ENCODE measurements at regions not wholly inside any gene's neighbourhood (a gene's known extent, or its start where the extent isn't known, plus 50 kb on each side); places are given as distances from the start of the nearest gene placed in this dataset.

- POLR2A ChIA-PET: no interaction called here
- no peaks in the 10 kb centered on the region for H3K36me3 ChIP-seq (ENCODE audit: control insufficient read depth in 2 of 2, insufficient read depth in 1 of 2, low read length in 2 of 2)
- no peak overlapping the region for H3K27ac ChIP-seq (ENCODE audit: extremely low read depth, low read depth, low read length)
- TF ChIP-seq HOXC10 (CRISPR knock-in tag; IDR thresholded peaks at IDR 0.05) (no peak), ZNF596 (tag by site-specific recombination; IDR thresholded peaks at IDR 0.05) (peak; percentile 56; the same call in 1 of the 2 replicates), KLF10 (tag by site-specific recombination; IDR thresholded peaks at IDR 0.05) (no peak)
- CTCF ChIA-PET: no interaction called here
- H3K4me1 ChIP-seq (ENCODE audit: control insufficient read depth, insufficient read depth, low read length): no peaks in the 10 kb centered on the region
- no peaks in the 10 kb centered on the region for H3K9me3 ChIP-seq (ENCODE audit: control insufficient read depth, insufficient read depth, low read depth, low read length)
- H3K4me3 ChIP-seq (ENCODE audit: low read depth, low read length): no peak overlapping the region
These were observed 77.2 kb upstream of the FIGN start for GRCh38 chr2:163812926-163813520.

- no peak for TF ChIP-seq BCL11B (tag by site-specific recombination; IDR thresholded peaks at IDR 0.05; ENCODE audit: low read depth)
- TF ChIP-seq ZNF398 (tag by site-specific recombination; IDR thresholded peaks at IDR 0.05): no peak
- no peak for TF ChIP-seq ZNF473 (tag by site-specific recombination; IDR thresholded peaks at IDR 0.05)
- TF ChIP-seq ZNF16 (tag by site-specific recombination; IDR thresholded peaks at IDR 0.05; ENCODE audit: low read depth): no peak
- TF ChIP-seq ZNF354C (tag by site-specific recombination; IDR thresholded peaks at IDR 0.05; ENCODE audit: borderline replicate concordance, low read depth): no peak
- no peak for TF ChIP-seq ZNF26 (tag by site-specific recombination; IDR thresholded peaks at IDR 0.05)
- TF ChIP-seq ZNF37A (tag by site-specific recombination; IDR thresholded peaks at IDR 0.05): no peak
- ChIA-PET CTCF (interaction anchor here (0.6 kb wide), 1 partner anchor 78 kb away, joined by 3 read pairs; no protein-coding TSS in a partner anchor), POLR2A (no interaction called here)
- Histone ChIP-seq H3K27ac (ENCODE audit: extremely low read depth, low read depth, low read length) (no peak overlapping the region), H3K9me3 (ENCODE audit: control insufficient read depth, insufficient read depth, low read depth, low read length) (no peaks in the 10 kb centered on the region), H3K36me3 (ENCODE audit: control insufficient read depth in 2 of 2, insufficient read depth in 1 of 2, low read length in 2 of 2) (no peaks in the 10 kb centered on the region), H3K4me3 (ENCODE audit: low read depth, low read length) (no peak overlapping the region), H3K4me1 (ENCODE audit: control insufficient read depth, insufficient read depth, low read length) (no peaks in the 10 kb centered on the region)
These were observed 72.6 kb upstream of the FIGN start for GRCh38 chr2:163808406-163808805.

GRCh38 chr2:163802284-163802683 is 66.5 kb upstream of the FIGN start:
- TF ChIP-seq ZNF211 (tag by site-specific recombination; IDR thresholded peaks at IDR 0.05; ENCODE audit: low read depth): no peak
- no peak for TF ChIP-seq ZNF324 (tag by site-specific recombination; IDR thresholded peaks at IDR 0.05)
- TF ChIP-seq ZFP41 (tag by site-specific recombination; IDR thresholded peaks at IDR 0.05; ENCODE audit: borderline replicate concordance): no peak
- no peak for TF ChIP-seq WT1 (tag by site-specific recombination; IDR thresholded peaks at IDR 0.05)
- no peak for TF ChIP-seq ZNF169 (tag by site-specific recombination; IDR thresholded peaks at IDR 0.05)
- TF ChIP-seq ZNF398 (tag by site-specific recombination; IDR thresholded peaks at IDR 0.05): no peak
- TF ChIP-seq ZBTB21 (tag by site-specific recombination; IDR thresholded peaks at IDR 0.05): no peak
- no peak for TF ChIP-seq YY2 (tag by site-specific recombination; IDR thresholded peaks at IDR 0.05)
- no peak for TF ChIP-seq ZNF837 (tag by site-specific recombination; IDR thresholded peaks at IDR 0.05)
- Histone ChIP-seq H3K4me1 (ENCODE audit: control insufficient read depth, insufficient read depth, low read length) (peaks cover 6% of the 10 kb centered on the region; the same call in 1 of the 2 replicates), H3K27ac (ENCODE audit: extremely low read depth, low read depth, low read length) (no peak overlapping the region), H3K9me3 (ENCODE audit: control insufficient read depth, insufficient read depth, low read depth, low read length) (no peaks in the 10 kb centered on the region), H3K4me3 (ENCODE audit: low read depth, low read length) (no peak overlapping the region), H3K36me3 (ENCODE audit: control insufficient read depth in 2 of 2, insufficient read depth in 1 of 2, low read length in 2 of 2) (no peaks in the 10 kb centered on the region)
- ChIA-PET POLR2A (no interaction called here), CTCF (interaction anchor here (0.6 kb wide), 1 partner anchor 200 kb away, joined by 3 read pairs; no protein-coding TSS in a partner anchor)

Measured in HEK293 (cell line).